AG04450 (cell line): ENCODE measurements at regions not wholly inside any gene's neighbourhood (a gene's known extent, or its start where the extent isn't known, plus 50 kb on each side); places are given as distances from the start of the nearest gene placed in this dataset.
"Not testable (repeated sequence)": the region's sequence is repeated elsewhere in the genome, so short reads cannot be mapped to it uniquely, and the experiment has no call there.

Experiments used
- CTCF ChIA-PET: fragments of 300-600, 350-600 bp; formaldehyde crosslinking; extraction: SDS; loops from one replicate; lab custom pipeline; 2022; ENCODE audit warnings: antibody characterized with exemption, inconsistent platforms; lab: Charles Lee
- POLR2A ChIA-PET: fragments of 350-600 bp; formaldehyde crosslinking; extraction: SDS; loops from one replicate; lab custom pipeline; 2021; ENCODE audit warnings: antibody characterized with exemption, inconsistent platforms; lab: Yijun Ruan, JAX
- DNase-seq: peaks from one replicate; pipeline ENCODE4 v3.0.0-alpha.2; 2011; ENCODE audit warnings: low read depth, low spot score
- H3K27ac ChIP-seq: one replicate; pipeline ENCODE4 v1.5.1; 2012; ENCODE audit warnings: low read depth, low read length, control low read depth
- H3K27me3 ChIP-seq: one replicate; pipeline ENCODE4 v1.6.0; 2012; ENCODE audit warnings: low read length; ENCODE audit not compliant: control insufficient read depth, insufficient read depth
- H3K4me3 ChIP-seq: 2 replicates; pipeline ENCODE4 v1.5.1; 2011; ENCODE audit warnings: mild to moderate bottlenecking, low read depth, low read length, control low read depth
- H3K9me3 ChIP-seq: 2 replicates; pipeline ENCODE4 v1.5.1; 2012; ENCODE audit warnings: low read length; ENCODE audit not compliant: control insufficient read depth, insufficient read depth
- TF ChIP-seq, protein P1 (sequence below): IDR thresholded peaks from 2 replicates; pipeline ENCODE4 v1.5.1; 2011; ENCODE audit warnings: low read depth, low read length, control low read depth, inconsistent platforms

DNA sequence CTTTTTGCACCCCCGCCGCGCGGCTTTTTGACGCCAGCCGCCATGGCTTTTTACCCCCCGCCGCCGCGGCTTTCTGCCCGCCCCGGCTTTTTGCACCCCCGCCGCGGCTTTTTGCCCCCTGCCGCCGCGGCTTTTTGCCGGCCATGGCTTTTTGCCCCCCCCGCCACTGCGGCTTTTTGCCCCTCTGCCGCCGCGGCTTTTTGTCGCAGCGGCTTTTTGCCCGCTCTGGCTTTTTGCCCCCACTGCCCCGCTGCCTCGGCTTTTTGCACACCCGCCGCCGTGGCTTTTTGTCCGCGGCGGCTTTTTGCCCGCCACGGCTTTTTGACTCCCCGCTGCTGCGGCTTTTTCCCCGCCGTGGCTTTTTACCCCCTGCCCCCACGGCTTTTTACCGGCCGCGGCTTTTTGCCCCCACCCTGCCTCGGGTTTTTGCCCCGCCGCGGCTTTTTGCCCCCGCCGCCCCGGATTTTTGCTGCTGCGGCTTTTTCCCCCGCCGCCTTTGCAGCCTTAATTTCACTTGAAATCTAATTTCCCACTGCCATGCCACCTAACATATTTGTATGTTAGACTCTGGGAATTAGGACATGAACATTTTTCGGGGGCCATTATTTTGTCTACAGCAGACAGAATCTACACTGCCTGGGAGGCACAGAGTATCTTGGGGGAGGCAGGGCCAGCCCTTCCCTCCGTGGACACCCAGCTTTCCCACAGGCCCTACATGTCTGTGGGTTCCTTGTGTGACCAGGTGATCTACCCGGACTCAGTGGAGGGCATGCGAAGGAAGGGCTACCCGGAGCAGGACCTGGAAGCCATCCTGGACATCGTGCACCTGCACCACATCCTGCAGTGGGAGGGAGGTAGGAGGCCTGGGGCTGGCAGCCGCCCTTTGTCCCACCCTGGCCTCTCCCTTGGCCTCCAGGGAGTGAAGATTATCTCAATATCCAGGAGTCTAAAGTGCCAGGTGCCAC, 3031.0 kb upstream of the TEKT4 start:
- TF ChIP-seq, protein P1, sequence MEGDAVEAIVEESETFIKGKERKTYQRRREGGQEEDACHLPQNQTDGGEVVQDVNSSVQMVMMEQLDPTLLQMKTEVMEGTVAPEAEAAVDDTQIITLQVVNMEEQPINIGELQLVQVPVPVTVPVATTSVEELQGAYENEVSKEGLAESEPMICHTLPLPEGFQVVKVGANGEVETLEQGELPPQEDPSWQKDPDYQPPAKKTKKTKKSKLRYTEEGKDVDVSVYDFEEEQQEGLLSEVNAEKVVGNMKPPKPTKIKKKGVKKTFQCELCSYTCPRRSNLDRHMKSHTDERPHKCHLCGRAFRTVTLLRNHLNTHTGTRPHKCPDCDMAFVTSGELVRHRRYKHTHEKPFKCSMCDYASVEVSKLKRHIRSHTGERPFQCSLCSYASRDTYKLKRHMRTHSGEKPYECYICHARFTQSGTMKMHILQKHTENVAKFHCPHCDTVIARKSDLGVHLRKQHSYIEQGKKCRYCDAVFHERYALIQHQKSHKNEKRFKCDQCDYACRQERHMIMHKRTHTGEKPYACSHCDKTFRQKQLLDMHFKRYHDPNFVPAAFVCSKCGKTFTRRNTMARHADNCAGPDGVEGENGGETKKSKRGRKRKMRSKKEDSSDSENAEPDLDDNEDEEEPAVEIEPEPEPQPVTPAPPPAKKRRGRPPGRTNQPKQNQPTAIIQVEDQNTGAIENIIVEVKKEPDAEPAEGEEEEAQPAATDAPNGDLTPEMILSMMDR: no peak
- no peak overlapping the region for H3K27ac ChIP-seq
- peaks cover 21% of the 10 kb centered on the region; the same call in 1 of the 2 replicates for H3K9me3 ChIP-seq
- H3K27me3 ChIP-seq: peaks cover 10% of the 10 kb centered on the region
- H3K4me3 ChIP-seq: no peak overlapping the region
- DNase-seq: no peak
- POLR2A ChIA-PET: no interaction called here
- CTCF ChIA-PET: no interaction called here

DNA sequence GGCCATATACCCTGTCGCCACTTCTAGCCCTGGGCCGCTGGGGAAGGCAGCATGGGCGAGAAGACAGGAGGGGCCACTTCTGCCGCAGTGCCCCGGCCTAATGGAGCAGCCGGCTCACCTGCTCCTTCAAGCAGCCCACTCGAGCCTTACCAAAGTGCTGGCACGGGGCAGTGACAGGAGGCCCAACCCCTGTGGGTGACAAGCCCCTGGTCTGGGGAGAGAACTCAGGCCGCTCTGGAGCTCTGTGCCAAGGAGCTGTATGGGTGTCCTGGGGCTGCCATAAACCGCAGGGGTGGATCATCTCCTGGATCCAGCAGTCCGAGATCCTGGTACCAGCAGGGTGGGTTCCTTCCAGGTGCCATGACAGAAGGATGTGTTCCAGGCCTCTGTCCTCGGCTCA, 3029.0 kb upstream of the TEKT4 start:
- H3K27me3 ChIP-seq, POLR2A ChIA-PET, CTCF ChIA-PET, DNase-seq, H3K27ac ChIP-seq, H3K4me3 ChIP-seq: not testable (repeated sequence)
- H3K9me3 ChIP-seq: peaks cover 21% of the 10 kb centered on the region; the same call in 1 of the 2 replicates

DNA sequence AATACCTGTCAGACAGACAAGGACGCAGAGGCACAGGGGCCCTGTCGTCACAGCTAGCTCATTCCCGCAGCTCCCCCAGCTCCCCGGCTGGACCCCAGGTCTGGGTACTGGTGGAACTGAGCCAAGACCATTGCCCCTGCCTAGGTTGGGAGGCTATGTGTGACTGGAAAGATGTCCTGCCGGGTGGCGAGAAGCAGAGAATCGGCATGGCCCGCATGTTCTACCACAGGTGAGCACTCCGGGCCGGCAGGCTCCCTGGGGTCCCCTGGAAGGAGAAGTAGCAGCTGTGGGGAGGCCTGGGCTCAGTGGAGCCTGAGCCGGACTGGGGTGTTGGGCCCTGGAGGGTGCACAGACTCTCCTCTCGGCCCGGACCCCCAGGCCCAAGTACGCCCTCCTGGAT, 3028.3 kb upstream of the TEKT4 start:
- not testable (repeated sequence) for H3K27me3 ChIP-seq

DNA sequence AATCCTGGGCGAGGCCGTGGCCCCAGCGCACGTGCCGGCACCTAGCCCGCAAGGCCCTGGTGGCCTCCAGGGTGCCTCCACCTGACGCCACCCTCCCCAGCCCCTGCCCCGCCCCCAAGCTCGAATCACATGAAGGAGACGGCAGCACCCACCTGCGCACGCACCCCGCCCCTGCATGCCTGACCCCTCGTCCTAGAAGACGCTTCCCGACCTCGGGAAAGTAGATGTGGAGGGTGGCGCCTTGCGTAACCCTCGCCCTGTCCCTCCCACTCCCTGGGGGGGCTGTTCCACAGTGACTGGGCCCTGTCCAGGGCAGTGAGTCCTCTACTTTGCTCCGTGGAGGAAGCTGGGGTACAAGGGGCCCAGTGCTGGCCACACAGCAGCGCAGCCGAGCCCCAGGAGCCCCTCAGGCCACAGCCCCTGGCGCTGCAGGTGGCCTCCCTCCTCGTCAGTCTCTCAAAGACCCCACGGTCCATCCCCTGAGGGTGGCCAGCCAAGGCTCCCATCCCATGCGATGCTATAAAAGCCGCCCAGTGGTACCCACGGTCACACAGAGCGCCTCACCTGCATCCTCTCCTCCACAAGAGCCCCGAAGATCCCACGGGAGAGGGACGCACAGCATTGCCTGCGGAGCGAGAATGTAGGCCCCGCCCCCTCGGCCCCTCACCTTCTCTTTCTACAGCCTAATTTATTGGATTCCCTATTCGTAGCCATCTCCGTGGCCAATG, 3027.3 kb upstream of the TEKT4 start:
- CTCF ChIA-PET, H3K27me3 ChIP-seq, H3K4me3 ChIP-seq, POLR2A ChIA-PET, DNase-seq, H3K27ac ChIP-seq: not testable (repeated sequence)
- peaks cover 21% of the 10 kb centered on the region; the same call in 1 of the 2 replicates for H3K9me3 ChIP-seq

More for the DNA sequence above, 3028.3 kb upstream of the TEKT4 start:
- DNase-seq, H3K27ac ChIP-seq, H3K4me3 ChIP-seq, CTCF ChIA-PET, POLR2A ChIA-PET: not testable (repeated sequence)
- H3K9me3 ChIP-seq: peaks cover 21% of the 10 kb centered on the region; the same call in 1 of the 2 replicates

DNA sequence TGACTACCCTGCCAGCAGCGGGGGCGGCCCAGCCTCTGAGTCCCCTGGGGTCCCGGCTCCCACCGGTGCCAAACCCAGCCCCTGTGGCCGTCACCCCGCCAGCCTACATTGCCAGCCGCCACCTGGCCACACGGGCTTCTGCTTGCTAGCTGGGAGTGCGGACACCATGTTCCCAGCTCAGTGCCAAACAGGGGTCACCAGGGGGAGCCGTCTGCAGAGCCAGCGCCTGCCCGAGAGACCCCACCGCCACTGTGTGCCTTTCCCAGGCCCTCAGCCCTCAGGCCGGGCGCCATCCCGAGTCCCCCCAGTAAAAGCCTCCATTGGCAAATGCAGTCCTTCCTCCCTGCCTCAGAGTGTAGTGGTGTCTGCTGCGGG, 3026.8 kb upstream of the TEKT4 start:
- POLR2A ChIA-PET, H3K27ac ChIP-seq, CTCF ChIA-PET, DNase-seq, H3K4me3 ChIP-seq, H3K27me3 ChIP-seq: not testable (repeated sequence)
- peaks cover 21% of the 10 kb centered on the region; the same call in 1 of the 2 replicates for H3K9me3 ChIP-seq

DNA sequence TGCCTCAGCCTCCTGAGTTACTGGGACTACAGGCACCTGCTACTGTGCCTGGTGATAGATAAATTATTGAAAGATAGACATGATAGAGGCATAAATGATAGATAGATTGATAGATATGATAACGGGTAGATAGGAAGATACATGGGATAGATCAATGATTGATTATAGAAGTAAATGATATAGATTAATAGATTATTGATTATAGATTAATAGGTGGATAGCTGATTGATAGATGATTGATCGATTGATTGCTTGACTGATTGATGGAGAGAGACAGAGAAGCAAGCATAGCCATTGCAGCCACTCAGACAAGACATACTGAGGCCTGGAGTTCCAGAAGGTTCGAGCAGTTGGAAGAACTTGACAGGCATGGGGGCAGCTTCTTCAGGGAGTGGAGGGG, 3024.8 kb upstream of the TEKT4 start:
- H3K27ac ChIP-seq, H3K27me3 ChIP-seq, H3K4me3 ChIP-seq, DNase-seq, CTCF ChIA-PET, POLR2A ChIA-PET: not testable (repeated sequence)
- peaks cover 21% of the 10 kb centered on the region; the same call in 1 of the 2 replicates for H3K9me3 ChIP-seq

DNA sequence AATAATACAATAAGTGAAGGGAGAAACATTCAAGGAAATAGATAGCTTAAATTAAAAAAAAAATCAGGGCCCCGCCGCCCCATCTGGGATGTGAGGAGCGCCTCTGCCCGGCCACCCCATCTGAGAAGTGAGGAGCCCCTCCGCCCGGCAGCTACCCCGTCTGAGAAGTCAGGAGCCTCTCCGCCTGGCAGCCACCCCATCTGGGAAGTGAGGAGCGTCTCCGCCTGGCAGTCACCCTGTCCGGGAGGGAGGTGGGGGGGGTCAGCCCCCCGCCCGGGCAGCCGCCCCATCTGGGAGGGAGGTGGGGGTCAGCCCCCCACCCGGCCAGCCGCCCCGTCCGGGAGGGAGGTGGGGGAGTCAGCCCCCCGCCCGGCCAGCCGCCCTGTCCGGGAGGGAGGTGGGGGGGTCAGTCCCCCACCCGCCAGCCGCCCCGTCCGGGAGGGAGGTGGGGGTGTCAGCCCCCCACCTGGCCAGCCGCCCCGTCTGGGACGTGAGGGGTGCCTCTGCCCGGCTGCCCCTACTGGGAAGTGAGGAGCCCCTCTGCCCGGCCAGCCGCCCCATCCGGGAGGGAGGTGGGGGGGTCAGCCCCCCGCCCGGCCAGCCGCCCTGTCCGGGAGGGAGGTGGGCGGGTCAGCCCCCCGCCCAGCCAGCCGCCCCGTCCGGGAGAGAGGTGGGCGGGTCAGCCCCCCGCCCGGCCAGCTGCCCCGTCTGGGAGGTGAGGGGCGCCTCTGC, 3019.4 kb upstream of the TEKT4 start:
- DNase-seq, H3K27ac ChIP-seq, H3K4me3 ChIP-seq, H3K9me3 ChIP-seq, POLR2A ChIA-PET, H3K27me3 ChIP-seq, CTCF ChIA-PET: not testable (repeated sequence)

DNA sequence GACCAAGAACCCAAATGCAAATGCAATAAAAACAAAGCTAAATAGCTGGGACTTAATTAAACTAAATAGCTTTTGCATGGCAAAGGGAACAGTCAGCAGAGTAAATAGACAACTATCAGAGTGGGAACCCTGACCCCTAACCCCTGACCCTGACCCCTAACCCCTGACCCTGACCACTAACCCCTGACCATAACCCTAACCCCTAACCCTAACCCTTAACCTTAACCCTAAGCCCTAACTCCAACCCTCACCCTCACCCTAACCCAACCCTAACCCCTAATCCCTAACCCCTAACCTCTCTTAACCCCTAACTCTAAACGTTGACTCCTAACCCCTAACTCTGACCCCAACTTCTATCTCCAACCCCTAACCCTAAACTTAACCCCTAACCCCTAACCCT, 3014.3 kb upstream of the TEKT4 start:
- CTCF ChIA-PET, DNase-seq, H3K9me3 ChIP-seq, POLR2A ChIA-PET, H3K4me3 ChIP-seq, H3K27me3 ChIP-seq, H3K27ac ChIP-seq: not testable (repeated sequence)

DNA sequence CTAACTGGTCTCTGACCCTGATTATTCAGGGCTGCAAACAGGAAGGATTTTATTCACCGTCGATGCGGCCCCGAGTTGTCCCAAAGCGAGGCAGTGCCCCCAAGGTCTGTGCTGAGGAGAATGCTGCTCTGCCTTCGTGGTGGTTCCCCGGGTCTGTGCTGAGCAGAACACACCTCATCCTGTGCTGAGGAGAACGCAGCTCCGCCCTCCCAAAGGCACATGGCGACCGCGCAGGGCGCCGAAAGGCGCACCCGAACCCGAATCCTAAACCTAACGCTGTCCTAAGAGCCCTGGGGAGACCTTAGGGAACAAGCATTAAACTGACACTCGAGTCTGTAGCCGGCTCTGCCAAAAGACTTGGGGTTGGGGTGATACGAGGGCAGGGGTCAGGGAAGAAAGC, 3013.5 kb upstream of the TEKT4 start:
- H3K9me3 ChIP-seq, H3K27ac ChIP-seq, H3K27me3 ChIP-seq, POLR2A ChIA-PET, H3K4me3 ChIP-seq, CTCF ChIA-PET, DNase-seq: not testable (repeated sequence)

DNA sequence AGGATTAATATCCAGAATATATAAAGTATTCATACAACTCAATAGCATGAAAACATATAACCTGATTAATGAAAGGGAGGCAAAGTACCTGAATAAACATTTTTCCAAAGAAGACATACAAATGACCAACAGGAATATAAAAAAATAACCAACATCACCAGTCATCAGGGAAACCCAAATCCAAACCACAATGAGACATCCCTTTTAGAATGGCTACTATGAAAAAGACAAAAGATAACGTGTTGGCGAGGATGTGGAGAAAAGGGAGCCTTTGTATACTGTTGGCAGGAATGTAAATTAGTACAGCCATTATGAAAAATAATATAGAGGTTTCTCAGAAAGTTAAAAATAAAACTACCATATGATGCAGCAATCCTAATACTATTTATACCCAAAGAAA, 2999.5 kb upstream of the TEKT4 start:
- POLR2A ChIA-PET, H3K27ac ChIP-seq, DNase-seq, H3K27me3 ChIP-seq, H3K9me3 ChIP-seq, CTCF ChIA-PET, H3K4me3 ChIP-seq: not testable (repeated sequence)
